Left forelimb (tissue), 1 donor: ENCODE measurements at regions not wholly inside any gene's neighbourhood (a gene's known extent, or its start where the extent isn't known, plus 50 kb on each side); places are given as distances from the start of the nearest gene placed in this dataset.
"Not testable (repeated sequence)": the region's sequence is repeated elsewhere in the genome, so short reads cannot be mapped to it uniquely, and the experiment has no call there.

ENCODE experiments used
- DNase-seq: peaks from one replicate; pipeline ENCODE4 v3.0.0-alpha.2; 2018; ENCODE audit warnings: low spot score

GRCh38 chr4:123537906-123538402 lies 141.4 kb downstream of the SPRY1 start:
- not testable (repeated sequence) for DNase-seq

GRCh38 chr4:123545667-123546572 lies 149.3 kb downstream of the SPRY1 start:
- no peak for DNase-seq

- no peak for DNase-seq
These were observed 150.0 kb downstream of the SPRY1 start for GRCh38 chr4:123546573-123547060.

- DNase-seq = no peak
These were observed 150.9 kb downstream of the SPRY1 start for GRCh38 chr4:123547216-123548165.

GRCh38 chr4:123553279-123553678 lies 156.7 kb downstream of the SPRY1 start:
- no peak for DNase-seq

GRCh38 chr4:123553733-123554637 lies 157.4 kb downstream of the SPRY1 start:
- no peak for DNase-seq

- no peak for DNase-seq
These were observed 158.2 kb downstream of the SPRY1 start for GRCh38 chr4:123554801-123555232.

- DNase-seq = peak; percentile 86
These were observed 158.7 kb downstream of the SPRY1 start for GRCh38 chr4:123555233-123555806.

- DNase-seq = no peak
These were observed 159.2 kb downstream of the SPRY1 start for GRCh38 chr4:123555807-123556273.

GRCh38 chr4:123556526-123556925 lies 159.9 kb downstream of the SPRY1 start:
- DNase-seq = no peak

GRCh38 chr4:123557857-123558536 lies 161.4 kb downstream of the SPRY1 start:
- DNase-seq = no peak

GRCh38 chr4:123558865-123559264 lies 162.3 kb downstream of the SPRY1 start:
- no peak for DNase-seq

GRCh38 chr4:123559955-123560871 lies 163.6 kb downstream of the SPRY1 start:
- no peak for DNase-seq

GRCh38 chr4:123561525-123561924 lies 164.9 kb downstream of the SPRY1 start:
- DNase-seq = no peak

GRCh38 chr4:123562994-123563750 lies 166.6 kb downstream of the SPRY1 start:
- no peak for DNase-seq

GRCh38 chr4:123564758-123565346 lies 168.3 kb downstream of the SPRY1 start:
- no peak for DNase-seq

- no peak for DNase-seq
These were observed 172.3 kb downstream of the SPRY1 start for GRCh38 chr4:123568936-123569335.

GRCh38 chr4:123569541-123569940 lies 172.9 kb downstream of the SPRY1 start:
- no peak for DNase-seq
